ENCODE measurements at regions not wholly inside any gene's neighbourhood (a gene's known extent, or its start where the extent isn't known, plus 50 kb on each side); places are given as distances from the start of the nearest gene placed in this dataset.

- Histone ChIP-seq H3K27ac (ENCODE audit: insufficient read length, low read depth, low read length) (no peak overlapping the region), H2BK5ac (ENCODE audit: insufficient read length, low read length) (no peak overlapping the region), H2AK5ac (ENCODE audit: insufficient read length, low read length) (no peak overlapping the region), H3K4ac (ENCODE audit: low read depth, low read length) (no peak overlapping the region), H2AFZ (ENCODE audit: low read length) (no peak overlapping the region), H3K18ac (ENCODE audit: insufficient read length, low read depth, low read length) (no peak overlapping the region), H3K56ac (ENCODE audit: insufficient read length, low read depth, low read length) (no peak overlapping the region), H3K79me2 (ENCODE audit: insufficient read depth, low read length) (no peaks in the 10 kb centered on the region), H2BK15ac (ENCODE audit: low read depth, low read length) (no peak overlapping the region), H3K9ac (ENCODE audit: extremely low read depth, insufficient read length, low read length) (no peak overlapping the region), H3K9me3 (ENCODE audit: control insufficient read depth, low read depth, low read length) (no peaks in the 10 kb centered on the region), H3K14ac (ENCODE audit: insufficient read depth, low read length) (no peak overlapping the region), H3K27me3 (ENCODE audit: insufficient read depth, low read length) (no peaks in the 10 kb centered on the region), H3K23ac (ENCODE audit: insufficient read length, low read depth, low read length) (no peak overlapping the region), H2BK120ac (ENCODE audit: low read depth, low read length, poor library complexity, severe bottlenecking) (no peak overlapping the region), H3T11ph (ENCODE audit: low read length) (no peak overlapping the region), H3K4me2 (ENCODE audit: insufficient read depth, insufficient read length, low read length) (no peak overlapping the region), H4K20me1 (ENCODE audit: control insufficient read depth, insufficient read depth, insufficient read length) (no peaks in the 10 kb centered on the region), H3K4me1 (ENCODE audit: insufficient read depth, low read length) (no peaks in the 10 kb centered on the region), H2BK20ac (ENCODE audit: low read depth, low read length, poor library complexity, severe bottlenecking) (no peak overlapping the region), H4K5ac (ENCODE audit: insufficient read length, low read depth, low read length) (no peak overlapping the region), H3K23me2 (ENCODE audit: insufficient read length, low read depth, low read length, poor library complexity, severe bottlenecking) (no peaks in the 10 kb centered on the region), H3K79me1 (ENCODE audit: insufficient read depth, low read depth, low read length, poor library complexity, severe bottlenecking) (no peaks in the 10 kb centered on the region), H4K91ac (ENCODE audit: insufficient read length, low read depth, low read length) (no peak overlapping the region), H4K8ac (replicated peaks; ENCODE audit: insufficient read length, low read depth, low read length) (no peak overlapping the region), H2BK12ac (ENCODE audit: insufficient read length, low read depth, low read length) (no peak overlapping the region)
- Mint-ChIP-seq H3K27me3 (ENCODE audit: low read depth) (peaks cover 11% of the 10 kb centered on the region), H3K4me1 (peaks cover 27 to 33% of the 10 kb centered on the region in 2 experiments), H3K36me3 (ENCODE audit: insufficient read depth in 1 of 3, low read depth in 3 of 3) (no peaks in the 10 kb centered on the region), H3K27ac (no peak overlapping the region), H3K4me3 (no peak overlapping the region; a peak in 1 of 5 replicates), H3K9me3 (peaks cover 0 to 4% of the 10 kb centered on the region in 2 experiments; a peak in 1 of 5 replicates)
- no CpG with 5 or more reads among the region's 4 CpGs for WGBS (ENCODE audit: extremely low coverage, insufficient read length, low lambda C conversion rate)
- DNase-seq = no peak
- TF ChIP-seq CTCF (conservative IDR thresholded peaks at IDR 0.05) = no peak
Measured at GRCh38 chr22:27370987-27371386, 430.6 kb downstream of the MN1 start.
